GM23338 (cell line): ENCODE measurements at regions not wholly inside any gene's neighbourhood (a gene's known extent, or its start where the extent isn't known, plus 50 kb on each side); places are given as distances from the start of the nearest gene placed in this dataset.

Source experiments
- ATAC-seq: fragments of 200-7000 bp; cut with Tn5 transposase; 3 replicates; pipeline ENCODE4 v1.9.1; 2020
- DNase-seq: peaks from one replicate; pipeline ENCODE4 v3.0.0-alpha.2; 2015; ENCODE audit warnings: low spot score
- H2AFZ ChIP-seq: fragments of 200-600 bp; sonication (generic); 2 replicates; pipeline ENCODE4 v1.8.0; 2016; ENCODE audit warnings: antibody characterized with exemption, mild to moderate bottlenecking, moderate library complexity
- H3F3A ChIP-seq: fragments of 200-600 bp; sonication (generic); replicated peaks from 2 replicates; pipeline ENCODE4 v1.8.0; 2017; ENCODE audit warnings: antibody characterized with exemption, mixed run types, low read depth
- H3K27ac ChIP-seq: fragments of 200-600 bp; sonication (generic); 2 replicates; pipeline ENCODE4 v1.6.1; 2016; ENCODE audit warnings: low read depth
- H3K27me3 ChIP-seq: fragments of 200-600 bp; sonication (generic); 2 replicates; pipeline ENCODE4 v1.8.0; 2016; ENCODE audit warnings: mild to moderate bottlenecking, mixed run types, moderate library complexity; ENCODE audit not compliant: insufficient read depth
- H3K36me3 ChIP-seq: fragments of 200-600 bp; sonication (generic); 2 replicates; pipeline ENCODE4 v1.8.0; 2016; ENCODE audit warnings: mild to moderate bottlenecking; ENCODE audit not compliant: insufficient read depth
- H3K4me1 ChIP-seq: fragments of 200-600 bp; sonication (generic); 2 replicates; pipeline ENCODE4 v1.8.0; 2016; ENCODE audit warnings: mild to moderate bottlenecking, moderate library complexity; ENCODE audit not compliant: insufficient read depth
- H3K4me2 ChIP-seq: fragments of 200-600 bp; sonication (generic); 2 replicates; pipeline ENCODE4 v1.7.1; 2017; ENCODE audit warnings: mixed run types
- H3K4me3 ChIP-seq: fragments of 200-600 bp; sonication (generic); 2 replicates; pipeline ENCODE4 v1.6.1; 2016; ENCODE audit warnings: mixed run types
- H3K79me2 ChIP-seq: fragments of 200-600 bp; sonication (generic); replicated peaks from 2 replicates; pipeline ENCODE4 v1.8.0; 2017; ENCODE audit warnings: mild to moderate bottlenecking; ENCODE audit not compliant: insufficient read depth
- H3K9me2 ChIP-seq: fragments of 200-600 bp; sonication (generic); 2 replicates; pipeline ENCODE4 v1.8.0; 2017; ENCODE audit not compliant: insufficient read depth
- H4K20me1 ChIP-seq: fragments of 200-600 bp; sonication (generic); replicated peaks from 2 replicates; pipeline ENCODE4 v1.8.0; 2017; ENCODE audit warnings: mild to moderate bottlenecking; ENCODE audit not compliant: insufficient read depth
- H3K27ac Mint-ChIP-seq: 2 replicates; pipeline ENCODE4 v1.8.0; 2020; ENCODE audit warnings: inconsistent platforms, mild to moderate bottlenecking, moderate library complexity, mixed read lengths
- H3K27me3 Mint-ChIP-seq: 3 replicates; pipeline ENCODE4 v1.8.0; 2022; ENCODE audit warnings: low read depth, mild to moderate bottlenecking, moderate library complexity, mixed read lengths, inconsistent platforms; ENCODE audit not compliant: insufficient read depth, poor library complexity
- H3K36me3 Mint-ChIP-seq: 3 replicates; pipeline ENCODE4 v1.8.0; 2021; ENCODE audit warnings: low read depth, mild to moderate bottlenecking, inconsistent platforms, moderate library complexity, mixed read lengths
- H3K4me1 Mint-ChIP-seq: 3 replicates; pipeline ENCODE4 v1.8.0; 2020; ENCODE audit warnings: mild to moderate bottlenecking, inconsistent platforms, mixed read lengths
- H3K4me3 Mint-ChIP-seq: 3 replicates; pipeline ENCODE4 v1.8.0; 2021; ENCODE audit warnings: moderate library complexity, mild to moderate bottlenecking, inconsistent platforms, mixed read lengths
- H3K9me3 Mint-ChIP-seq: 3 replicates; pipeline ENCODE4 v1.8.0; 2020; ENCODE audit warnings: moderate library complexity, mild to moderate bottlenecking, inconsistent platforms, mixed read lengths
- CREB1 ChIP-seq: fragments of 250-450 bp; sonication (Bioruptor Pico); IDR thresholded peaks from 2 replicates; pipeline ENCODE4 v1.5.0; 2020; ENCODE audit warnings: low read depth, mild to moderate bottlenecking, moderate library complexity
- EZH2 ChIP-seq: fragments of 200-600 bp; sonication (generic); IDR thresholded peaks from one replicate; pipeline ENCODE4 v1.8.0; 2017; ENCODE audit warnings: antibody characterized with exemption, mild to moderate bottlenecking, low read depth; ENCODE audit not compliant: unreplicated experiment
- EZH2phosphoT487 ChIP-seq: fragments of 200-600 bp; sonication (generic); IDR thresholded peaks from one replicate; pipeline ENCODE4 v1.8.1; 2018; ENCODE audit warnings: antibody characterized with exemption; ENCODE audit not compliant: unreplicated experiment
- JUNB ChIP-seq: IDR thresholded peaks from one replicate; pipeline ENCODE4 v1.6.1; 2016; ENCODE audit warnings: antibody characterized with exemption; ENCODE audit not compliant: unreplicated experiment
- NANOG ChIP-seq: IDR thresholded peaks from 2 replicates; pipeline ENCODE4 v1.6.1; 2016; ENCODE audit warnings: antibody characterized with exemption, borderline replicate concordance
- POLR2AphosphoS5 ChIP-seq: IDR thresholded peaks from 2 replicates; pipeline ENCODE4 v1.6.1; 2016; ENCODE audit warnings: antibody characterized with exemption, low read depth
- STAT1 ChIP-seq: IDR thresholded peaks from one replicate; pipeline ENCODE4 v1.6.1; 2016; ENCODE audit warnings: antibody characterized with exemption; ENCODE audit not compliant: unreplicated experiment
- ZNF114 ChIP-seq: fragments of 250-450 bp; sonication (Bioruptor Pico); IDR thresholded peaks from 2 replicates; pipeline ENCODE4 v1.5.0; 2020; ENCODE audit warnings: mild to moderate bottlenecking, moderate library complexity
- ZNF331 ChIP-seq: fragments of 250-450 bp; sonication (Bioruptor Pico); IDR thresholded peaks from 2 replicates; pipeline ENCODE4 v1.5.0; 2020; ENCODE audit warnings: low read depth, mild to moderate bottlenecking, moderate library complexity
- TF ChIP-seq, protein P1 (sequence below), 2 experiments: fragments of 200-600 bp in 1 of 2; sonication (generic) in 1 of 2; conservative IDR thresholded peaks; 2 replicates each; pipeline versions ENCODE4 v1.5.1 to v1.6.1; 2016 to 2017; ENCODE audit warnings: antibody characterized with exemption in 2 of 2, low read depth in 2 of 2, mild to moderate bottlenecking in 2 of 2, moderate library complexity in 1 of 2
- TF ChIP-seq, protein P2 (sequence below): fragments of 250-450 bp; sonication (Bioruptor Pico); IDR thresholded peaks from 2 replicates; pipeline ENCODE4 v1.5.0; 2020; ENCODE audit warnings: mild to moderate bottlenecking, moderate library complexity
- TF ChIP-seq, protein P3 (sequence below): IDR thresholded peaks from one replicate; pipeline ENCODE4 v1.6.1; 2018; ENCODE audit warnings: antibody characterized with exemption; ENCODE audit not compliant: unreplicated experiment
- TF ChIP-seq, protein P4 (sequence below): IDR thresholded peaks from 2 replicates; pipeline ENCODE4 v1.6.1; 2016; ENCODE audit warnings: antibody characterized with exemption

DNA sequence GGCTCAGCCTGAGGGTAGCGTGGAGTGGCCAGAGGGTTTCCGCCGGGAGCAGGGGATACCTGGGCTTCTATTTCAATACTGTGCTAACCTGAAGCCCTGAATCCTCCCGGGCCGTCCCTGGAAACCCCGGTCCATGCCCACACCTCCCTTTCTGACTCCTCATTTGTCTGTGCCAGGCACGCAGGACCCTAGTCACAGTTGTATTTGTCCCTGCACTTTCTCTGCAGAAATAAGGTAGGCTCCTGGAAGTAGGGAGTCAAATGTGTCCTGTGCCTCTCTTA, 418.8 kb upstream of the HS6ST1 start:
- Histone ChIP-seq H3K79me2 (no peaks in the 10 kb centered on the region), H2AFZ (peak overlapping the region; percentile 92), H3K4me3 (peak overlapping the region; percentile 56; the same call in 1 of the 2 replicates), H3K4me1 (no peaks in the 10 kb centered on the region; the same call in 1 of the 2 replicates), H4K20me1 (no peaks in the 10 kb centered on the region), H3K4me2 (peak overlapping the region; percentile 79), H3F3A (no peaks in the 10 kb centered on the region), H3K27me3 (peaks cover 9% of the 10 kb centered on the region), H3K27ac (no peak overlapping the region), H3K9me2 (0 out of 2 replicates have a peak, but pooled peaks cover 5% of the 10 kb centered on the region), H3K36me3 (no peaks in the 10 kb centered on the region)
- DNase-seq (no peak), ATAC-seq (peak; percentile 8; the same call in 1 of the 3 replicates)
- peaks cover 4% of the 10 kb centered on the region for H3K27me3 Mint-ChIP-seq
- TF ChIP-seq EZH2 (no peak), EZH2phosphoT487 (no peak), JUNB (no peak), CREB1 (CRISPR knock-in tag) (no peak), ZNF114 (CRISPR knock-in tag) (no peak), POLR2AphosphoS5 (no peak), NANOG (no peak), ZNF331 (no peak), STAT1 (no peak)
- TF ChIP-seq, protein P1, sequence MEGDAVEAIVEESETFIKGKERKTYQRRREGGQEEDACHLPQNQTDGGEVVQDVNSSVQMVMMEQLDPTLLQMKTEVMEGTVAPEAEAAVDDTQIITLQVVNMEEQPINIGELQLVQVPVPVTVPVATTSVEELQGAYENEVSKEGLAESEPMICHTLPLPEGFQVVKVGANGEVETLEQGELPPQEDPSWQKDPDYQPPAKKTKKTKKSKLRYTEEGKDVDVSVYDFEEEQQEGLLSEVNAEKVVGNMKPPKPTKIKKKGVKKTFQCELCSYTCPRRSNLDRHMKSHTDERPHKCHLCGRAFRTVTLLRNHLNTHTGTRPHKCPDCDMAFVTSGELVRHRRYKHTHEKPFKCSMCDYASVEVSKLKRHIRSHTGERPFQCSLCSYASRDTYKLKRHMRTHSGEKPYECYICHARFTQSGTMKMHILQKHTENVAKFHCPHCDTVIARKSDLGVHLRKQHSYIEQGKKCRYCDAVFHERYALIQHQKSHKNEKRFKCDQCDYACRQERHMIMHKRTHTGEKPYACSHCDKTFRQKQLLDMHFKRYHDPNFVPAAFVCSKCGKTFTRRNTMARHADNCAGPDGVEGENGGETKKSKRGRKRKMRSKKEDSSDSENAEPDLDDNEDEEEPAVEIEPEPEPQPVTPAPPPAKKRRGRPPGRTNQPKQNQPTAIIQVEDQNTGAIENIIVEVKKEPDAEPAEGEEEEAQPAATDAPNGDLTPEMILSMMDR (conservative IDR thresholded peaks at IDR 0.05; ENCODE audit: low read depth in 2 of 2) = no peak
- TF ChIP-seq, protein P2, sequence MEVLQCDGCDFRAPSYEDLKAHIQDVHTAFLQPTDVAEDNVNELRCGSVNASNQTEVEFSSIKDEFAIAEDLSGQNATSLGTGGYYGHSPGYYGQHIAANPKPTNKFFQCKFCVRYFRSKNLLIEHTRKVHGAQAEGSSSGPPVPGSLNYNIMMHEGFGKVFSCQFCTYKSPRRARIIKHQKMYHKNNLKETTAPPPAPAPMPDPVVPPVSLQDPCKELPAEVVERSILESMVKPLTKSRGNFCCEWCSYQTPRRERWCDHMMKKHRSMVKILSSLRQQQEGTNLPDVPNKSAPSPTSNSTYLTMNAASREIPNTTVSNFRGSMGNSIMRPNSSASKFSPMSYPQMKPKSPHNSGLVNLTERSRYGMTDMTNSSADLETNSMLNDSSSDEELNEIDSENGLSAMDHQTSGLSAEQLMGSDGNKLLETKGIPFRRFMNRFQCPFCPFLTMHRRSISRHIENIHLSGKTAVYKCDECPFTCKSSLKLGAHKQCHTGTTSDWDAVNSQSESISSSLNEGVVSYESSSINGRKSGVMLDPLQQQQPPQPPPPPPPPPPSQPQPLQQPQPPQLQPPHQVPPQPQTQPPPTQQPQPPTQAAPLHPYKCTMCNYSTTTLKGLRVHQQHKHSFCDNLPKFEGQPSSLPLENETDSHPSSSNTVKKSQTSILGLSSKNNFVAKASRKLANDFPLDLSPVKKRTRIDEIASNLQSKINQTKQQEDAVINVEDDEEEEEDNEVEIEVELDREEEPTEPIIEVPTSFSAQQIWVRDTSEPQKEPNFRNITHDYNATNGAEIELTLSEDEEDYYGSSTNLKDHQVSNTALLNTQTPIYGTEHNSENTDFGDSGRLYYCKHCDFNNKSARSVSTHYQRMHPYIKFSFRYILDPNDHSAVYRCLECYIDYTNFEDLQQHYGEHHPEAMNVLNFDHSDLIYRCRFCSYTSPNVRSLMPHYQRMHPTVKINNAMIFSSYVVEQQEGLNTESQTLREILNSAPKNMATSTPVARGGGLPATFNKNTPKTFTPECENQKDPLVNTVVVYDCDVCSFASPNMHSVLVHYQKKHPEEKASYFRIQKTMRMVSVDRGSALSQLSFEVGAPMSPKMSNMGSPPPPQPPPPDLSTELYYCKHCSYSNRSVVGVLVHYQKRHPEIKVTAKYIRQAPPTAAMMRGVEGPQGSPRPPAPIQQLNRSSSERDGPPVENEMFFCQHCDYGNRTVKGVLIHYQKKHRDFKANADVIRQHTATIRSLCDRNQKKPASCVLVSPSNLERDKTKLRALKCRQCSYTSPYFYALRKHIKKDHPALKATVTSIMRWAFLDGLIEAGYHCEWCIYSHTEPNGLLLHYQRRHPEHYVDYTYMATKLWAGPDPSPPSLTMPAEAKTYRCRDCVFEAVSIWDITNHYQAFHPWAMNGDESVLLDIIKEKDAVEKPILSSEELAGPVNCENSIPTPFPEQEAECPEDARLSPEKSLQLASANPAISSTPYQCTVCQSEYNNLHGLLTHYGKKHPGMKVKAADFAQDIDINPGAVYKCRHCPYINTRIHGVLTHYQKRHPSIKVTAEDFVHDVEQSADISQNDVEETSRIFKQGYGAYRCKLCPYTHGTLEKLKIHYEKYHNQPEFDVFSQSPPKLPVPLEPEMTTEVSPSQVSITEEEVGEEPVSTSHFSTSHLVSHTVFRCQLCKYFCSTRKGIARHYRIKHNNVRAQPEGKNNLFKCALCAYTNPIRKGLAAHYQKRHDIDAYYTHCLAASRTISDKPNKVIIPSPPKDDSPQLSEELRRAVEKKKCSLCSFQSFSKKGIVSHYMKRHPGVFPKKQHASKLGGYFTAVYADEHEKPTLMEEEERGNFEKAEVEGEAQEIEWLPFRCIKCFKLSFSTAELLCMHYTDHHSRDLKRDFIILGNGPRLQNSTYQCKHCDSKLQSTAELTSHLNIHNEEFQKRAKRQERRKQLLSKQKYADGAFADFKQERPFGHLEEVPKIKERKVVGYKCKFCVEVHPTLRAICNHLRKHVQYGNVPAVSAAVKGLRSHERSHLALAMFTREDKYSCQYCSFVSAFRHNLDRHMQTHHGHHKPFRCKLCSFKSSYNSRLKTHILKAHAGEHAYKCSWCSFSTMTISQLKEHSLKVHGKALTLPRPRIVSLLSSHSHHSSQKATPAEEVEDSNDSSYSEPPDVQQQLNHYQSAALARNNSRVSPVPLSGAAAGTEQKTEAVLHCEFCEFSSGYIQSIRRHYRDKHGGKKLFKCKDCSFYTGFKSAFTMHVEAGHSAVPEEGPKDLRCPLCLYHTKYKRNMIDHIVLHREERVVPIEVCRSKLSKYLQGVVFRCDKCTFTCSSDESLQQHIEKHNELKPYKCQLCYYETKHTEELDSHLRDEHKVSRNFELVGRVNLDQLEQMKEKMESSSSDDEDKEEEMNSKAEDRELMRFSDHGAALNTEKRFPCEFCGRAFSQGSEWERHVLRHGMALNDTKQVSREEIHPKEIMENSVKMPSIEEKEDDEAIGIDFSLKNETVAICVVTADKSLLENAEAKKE (CRISPR knock-in tag) = no peak
- TF ChIP-seq, protein P3, sequence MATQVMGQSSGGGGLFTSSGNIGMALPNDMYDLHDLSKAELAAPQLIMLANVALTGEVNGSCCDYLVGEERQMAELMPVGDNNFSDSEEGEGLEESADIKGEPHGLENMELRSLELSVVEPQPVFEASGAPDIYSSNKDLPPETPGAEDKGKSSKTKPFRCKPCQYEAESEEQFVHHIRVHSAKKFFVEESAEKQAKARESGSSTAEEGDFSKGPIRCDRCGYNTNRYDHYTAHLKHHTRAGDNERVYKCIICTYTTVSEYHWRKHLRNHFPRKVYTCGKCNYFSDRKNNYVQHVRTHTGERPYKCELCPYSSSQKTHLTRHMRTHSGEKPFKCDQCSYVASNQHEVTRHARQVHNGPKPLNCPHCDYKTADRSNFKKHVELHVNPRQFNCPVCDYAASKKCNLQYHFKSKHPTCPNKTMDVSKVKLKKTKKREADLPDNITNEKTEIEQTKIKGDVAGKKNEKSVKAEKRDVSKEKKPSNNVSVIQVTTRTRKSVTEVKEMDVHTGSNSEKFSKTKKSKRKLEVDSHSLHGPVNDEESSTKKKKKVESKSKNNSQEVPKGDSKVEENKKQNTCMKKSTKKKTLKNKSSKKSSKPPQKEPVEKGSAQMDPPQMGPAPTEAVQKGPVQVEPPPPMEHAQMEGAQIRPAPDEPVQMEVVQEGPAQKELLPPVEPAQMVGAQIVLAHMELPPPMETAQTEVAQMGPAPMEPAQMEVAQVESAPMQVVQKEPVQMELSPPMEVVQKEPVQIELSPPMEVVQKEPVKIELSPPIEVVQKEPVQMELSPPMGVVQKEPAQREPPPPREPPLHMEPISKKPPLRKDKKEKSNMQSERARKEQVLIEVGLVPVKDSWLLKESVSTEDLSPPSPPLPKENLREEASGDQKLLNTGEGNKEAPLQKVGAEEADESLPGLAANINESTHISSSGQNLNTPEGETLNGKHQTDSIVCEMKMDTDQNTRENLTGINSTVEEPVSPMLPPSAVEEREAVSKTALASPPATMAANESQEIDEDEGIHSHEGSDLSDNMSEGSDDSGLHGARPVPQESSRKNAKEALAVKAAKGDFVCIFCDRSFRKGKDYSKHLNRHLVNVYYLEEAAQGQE = no peak
- TF ChIP-seq, protein P4, sequence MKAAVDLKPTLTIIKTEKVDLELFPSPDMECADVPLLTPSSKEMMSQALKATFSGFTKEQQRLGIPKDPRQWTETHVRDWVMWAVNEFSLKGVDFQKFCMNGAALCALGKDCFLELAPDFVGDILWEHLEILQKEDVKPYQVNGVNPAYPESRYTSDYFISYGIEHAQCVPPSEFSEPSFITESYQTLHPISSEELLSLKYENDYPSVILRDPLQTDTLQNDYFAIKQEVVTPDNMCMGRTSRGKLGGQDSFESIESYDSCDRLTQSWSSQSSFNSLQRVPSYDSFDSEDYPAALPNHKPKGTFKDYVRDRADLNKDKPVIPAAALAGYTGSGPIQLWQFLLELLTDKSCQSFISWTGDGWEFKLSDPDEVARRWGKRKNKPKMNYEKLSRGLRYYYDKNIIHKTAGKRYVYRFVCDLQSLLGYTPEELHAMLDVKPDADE = no peak
- H3K36me3 Mint-ChIP-seq = no peaks in the 10 kb centered on the region
- H3K9me3 Mint-ChIP-seq = no peaks in the 10 kb centered on the region
- no peak overlapping the region for H3K27ac Mint-ChIP-seq
- H3K4me3 Mint-ChIP-seq = peak overlapping the region; percentile 50; the same call in 2 of the 3 replicates
- H3K4me1 Mint-ChIP-seq = peaks cover 4% of the 10 kb centered on the region; the same call in 1 of the 3 replicates
